IMR-90 (cell line): ENCODE measurements at regions not wholly inside any gene's neighbourhood (a gene's known extent, or its start where the extent isn't known, plus 50 kb on each side); places are given as distances from the start of the nearest gene placed in this dataset.

Source experiments
- ATAC-seq: fragments of 200-7000 bp; cut with Tn5 transposase; 2 replicates; pipeline ENCODE4 v1.9.1; 2020; ENCODE audit warnings: low read depth, mild to moderate bottlenecking, moderate library complexity
- BruUV-seq: library from RNA; stranded (reverse); fragments of 400-500 nt; replicated peaks from 2 replicates; lab custom pipeline; 2021; lab: Mats Ljungman, UMichigan
- CTCF ChIA-PET: fragments of 300-600 bp; formaldehyde crosslinking; extraction: SDS; loops from one replicate; lab custom pipeline; 2021; ENCODE audit warnings: antibody characterized with exemption; lab: Yijun Ruan, JAX
- POLR2A ChIA-PET: fragments of 300-600 bp; sonication (Branson Sonifier 250); formaldehyde crosslinking; loops from one replicate; lab custom pipeline; 2022; ENCODE audit warnings: antibody characterized with exemption; ENCODE audit not compliant: unreplicated experiment; lab: Charles Lee
- DNase-seq: peaks from one replicate; pipeline ENCODE4 v3.0.0; 2013
- H2AFZ ChIP-seq: replicated peaks from 2 replicates; pipeline ENCODE3; 2013; ENCODE audit warnings: low read length, mild to moderate bottlenecking; ENCODE audit not compliant: poor library complexity
- H2AK5ac ChIP-seq: 2 replicates; pipeline ENCODE4 v1.6.1; 2013; ENCODE audit warnings: low read depth, low read length, inconsistent platforms
- H2AK9ac ChIP-seq: replicated peaks from 2 replicates; pipeline ENCODE3; 2013; ENCODE audit warnings: mild to moderate bottlenecking, low read depth, low read length, moderate library complexity; ENCODE audit not compliant: poor library complexity
- H2BK120ac ChIP-seq: 2 replicates; pipeline ENCODE4 v1.6.1; 2013; ENCODE audit warnings: low read depth, low read length, inconsistent platforms
- H2BK15ac ChIP-seq: 3 replicates; pipeline ENCODE4 v1.6.1; 2013; ENCODE audit warnings: low read depth, low read length, inconsistent platforms
- H2BK20ac ChIP-seq: 2 replicates; pipeline ENCODE4 v1.6.1; 2013; ENCODE audit warnings: low read depth, mild to moderate bottlenecking, inconsistent platforms, low read length, moderate library complexity
- H2BK5ac ChIP-seq: 2 replicates; pipeline ENCODE4 v1.6.1; 2013; ENCODE audit warnings: mild to moderate bottlenecking, low read depth, low read length, inconsistent platforms; ENCODE audit not compliant: poor library complexity, severe bottlenecking
- H3K14ac ChIP-seq: replicated peaks from 2 replicates; pipeline ENCODE4 v1.6.1; 2013; ENCODE audit warnings: low read depth, low read length, inconsistent platforms
- H3K18ac ChIP-seq: 2 replicates; pipeline ENCODE4 v1.6.1; 2013; ENCODE audit warnings: low read depth, low read length, control low read depth
- H3K23ac ChIP-seq: 2 replicates; pipeline ENCODE4 v1.6.1; 2013; ENCODE audit warnings: low read depth, low read length, inconsistent platforms
- H3K27ac ChIP-seq: 2 replicates; pipeline ENCODE4 v1.5.1; 2013; ENCODE audit warnings: mild to moderate bottlenecking, control low read depth, low read length; ENCODE audit not compliant: insufficient read depth
- H3K27me3 ChIP-seq: 2 replicates; pipeline ENCODE4 v1.6.1; 2013; ENCODE audit warnings: low read length; ENCODE audit not compliant: control insufficient read depth, insufficient read depth
- H3K36me3 ChIP-seq: 2 replicates; pipeline ENCODE4 v1.6.1; 2013; ENCODE audit warnings: low read length, mixed read lengths; ENCODE audit not compliant: control insufficient read depth, insufficient read depth
- H3K4ac ChIP-seq: 2 replicates; pipeline ENCODE4 v1.6.1; 2013; ENCODE audit warnings: low read depth, low read length, inconsistent platforms
- H3K4me1 ChIP-seq: 2 replicates; pipeline ENCODE4 v1.6.1; 2013; ENCODE audit warnings: low read length, mixed read lengths; ENCODE audit not compliant: control insufficient read depth, insufficient read depth
- H3K4me2 ChIP-seq: 2 replicates; pipeline ENCODE4 v1.6.1; 2013; ENCODE audit warnings: low read depth, mild to moderate bottlenecking, control low read depth, low read length, moderate library complexity
- H3K4me3 ChIP-seq: 2 replicates; pipeline ENCODE4 v1.5.1; 2013; ENCODE audit warnings: low read depth, mild to moderate bottlenecking, control low read depth, low read length, moderate library complexity; ENCODE audit not compliant: insufficient read depth
- H3K56ac ChIP-seq: 2 replicates; pipeline ENCODE4 v1.6.1; 2013; ENCODE audit warnings: low read length, inconsistent platforms; ENCODE audit not compliant: insufficient read depth; ENCODE audit errors: extremely low read depth
- H3K79me1 ChIP-seq, 2 experiments: 2 replicates each; pipeline ENCODE4 v1.6.1; 2013; ENCODE audit warnings: low read length in 2 of 2, inconsistent platforms in 1 of 2, low read depth in 1 of 2
- H3K9ac ChIP-seq: 2 replicates; pipeline ENCODE4 v1.6.1; 2013; ENCODE audit warnings: low read depth, low read length, control low read depth
- H3K9me1 ChIP-seq: 2 replicates; pipeline ENCODE4 v1.6.1; 2013; ENCODE audit warnings: low read length, inconsistent platforms; ENCODE audit not compliant: insufficient read depth
- H3K9me3 ChIP-seq: 2 replicates; pipeline ENCODE4 v1.6.1; 2013; ENCODE audit warnings: low read length; ENCODE audit not compliant: control insufficient read depth, insufficient read depth
- H4K20me1 ChIP-seq: 2 replicates; pipeline ENCODE4 v1.6.1; 2013; ENCODE audit warnings: low read length, inconsistent platforms; ENCODE audit not compliant: insufficient read depth
- H4K5ac ChIP-seq: 2 replicates; pipeline ENCODE4 v1.6.1; 2013; ENCODE audit warnings: mild to moderate bottlenecking, low read depth, low read length, control low read depth
- H4K8ac ChIP-seq, 2 experiments: 2 replicates each; pipeline ENCODE4 v1.6.1; 2013; ENCODE audit warnings: low read depth in 2 of 2, low read length in 2 of 2, control low read depth in 1 of 2, inconsistent platforms in 1 of 2
- H4K91ac ChIP-seq: 2 replicates; pipeline ENCODE4 v1.6.1; 2013; ENCODE audit warnings: low read depth, low read length, inconsistent platforms; ENCODE audit not compliant: insufficient read depth
- BHLHE40 ChIP-seq: fragments of 150-350 bp; IDR thresholded peaks from 2 replicates; pipeline ENCODE4 v1.6.1; 2016; ENCODE audit warnings: mild to moderate bottlenecking, low read depth, low read length
- FOS ChIP-seq: fragments of 150-350 bp; IDR thresholded peaks from 2 replicates; pipeline ENCODE4 v1.6.1; 2016; ENCODE audit warnings: low read depth, low read length
- MAFK ChIP-seq: IDR thresholded peaks from 2 replicates; pipeline ENCODE4 v1.6.1; 2012; ENCODE audit warnings: low read depth, low read length, improper control_type of control experiment
- RFX5 ChIP-seq: IDR thresholded peaks from 2 replicates; pipeline ENCODE4 v1.8.0; 2012; ENCODE audit warnings: low read depth, mild to moderate bottlenecking, low read length, moderate library complexity
- WGBS, 2 experiments: methylation state at CpG; one replicate each; pipeline versions ENCODE4 v1.1.5 to v1.1.7; 2013; ENCODE audit warnings: missing lambda C conversion rate in 2 of 2; ENCODE audit not compliant: insufficient read length in 1 of 2; ENCODE audit errors: extremely low coverage in 2 of 2; 5-methylcytosine and 5-hydroxymethylcytosine counted together
- dilution Hi-C: fragments of 300-500 bp; cut with HindIII; formaldehyde crosslinking; loops from one replicate; pipeline ENCODE4 v1.14.3; 2018; ENCODE audit warnings: low sequenced_read_pairs; ENCODE audit not compliant: unreplicated experiment
- in situ Hi-C: fragments of 300-500 bp; cut with MboI; formaldehyde crosslinking; loops from 3 replicates; pipeline ENCODE4 v1.14.3; 2019; ENCODE audit warnings: low sequenced_read_pairs, inconsistent platforms, mixed read lengths
- intact Hi-C: fragments of 100-400 bp; cut with micrococcal nuclease; formaldehyde crosslinking; loops from 2 replicates; pipeline ENCODE4 v1.10.0; 2022

GRCh38 chr6:50970908-50971307 is 152.2 kb downstream of the TFAP2B start:
- Histone ChIP-seq H3K9me3 (peaks cover 6% of the 10 kb centered on the region), H4K91ac (no peak overlapping the region), H4K8ac (no peak overlapping the region), H2AFZ (no peak overlapping the region), H3K27ac (no peak overlapping the region), H4K20me1 (no peaks in the 10 kb centered on the region), H2AK9ac (no peak overlapping the region), H3K4me2 (no peak overlapping the region), H4K5ac (no peak overlapping the region), H2BK120ac (no peak overlapping the region), H3K27me3 (no peaks in the 10 kb centered on the region), H2BK5ac (no peak overlapping the region), H2BK20ac (no peak overlapping the region), H3K56ac (no peak overlapping the region), H2AK5ac (no peak overlapping the region), H3K9ac (no peak overlapping the region), H3K23ac (no peak overlapping the region), H2BK15ac (no peak overlapping the region), H3K14ac (no peak overlapping the region), H3K79me1 (no peaks in the 10 kb centered on the region), H3K18ac (no peak overlapping the region), H3K36me3 (no peaks in the 10 kb centered on the region), H3K9me1 (no peaks in the 10 kb centered on the region), H3K4me1 (no peaks in the 10 kb centered on the region), H3K4me3 (no peak overlapping the region), H3K4ac (no peak overlapping the region)
- no peak for TF ChIP-seq MAFK
- TF ChIP-seq BHLHE40, result no peak
- TF ChIP-seq RFX5, result no peak
- TF ChIP-seq FOS, result no peak
- CTCF ChIA-PET, result interaction anchor here (0.6 kb wide), 1 partner anchor 695 kb away, joined by 3 read pairs; no protein-coding TSS in a partner anchor
- intact Hi-C loops (no loop called here), in situ Hi-C loops (no loop called here), dilution Hi-C loops (no loop called here)
- POLR2A ChIA-PET, result no interaction called here
- no peak for ATAC-seq
- no TSS peak for BruUV-seq
- DNase-seq, result no peak
- no CpG with 5 or more reads among the region's 1 CpG for WGBS, 2 experiments
